ENCODE measurements at regions not wholly inside any gene's neighbourhood (a gene's known extent, or its start where the extent isn't known, plus 50 kb on each side); places are given as distances from the start of the nearest gene placed in this dataset.

DNA sequence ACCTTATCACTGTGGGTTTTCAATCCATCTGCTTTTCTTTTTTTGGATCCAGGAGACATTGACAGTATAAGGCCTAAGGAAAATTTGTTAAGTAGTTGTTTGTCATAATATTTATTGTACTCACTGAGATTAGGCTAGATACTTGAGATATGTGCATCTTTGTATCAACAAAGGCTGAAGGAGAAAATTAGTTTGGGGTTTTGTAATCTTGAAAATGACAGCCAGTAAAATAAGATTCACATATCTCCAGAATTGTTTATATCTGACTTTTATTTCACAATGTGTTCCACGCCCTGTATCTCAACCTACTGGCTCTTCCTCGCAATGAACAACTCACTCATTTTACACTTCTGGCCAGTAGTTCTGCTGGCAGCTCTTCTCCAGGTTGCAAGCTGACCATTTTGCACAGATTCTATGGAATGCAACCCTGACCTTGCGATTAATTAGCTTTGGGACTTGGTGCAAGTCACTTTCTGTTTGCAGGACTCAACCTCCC, 132.7 kb downstream of the GATA3 start:
- TF ChIP-seq POLR2A (IDR thresholded peaks at IDR 0.05; ENCODE audit: low read depth, low read length) (no peak), POLR2AphosphoS5 (IDR thresholded peaks at IDR 0.05; ENCODE audit: low read depth, low read length) (no peak)
